Peyer's patch (tissue), 4 donors: ENCODE measurements at regions not wholly inside any gene's neighbourhood (a gene's known extent, or its start where the extent isn't known, plus 50 kb on each side); places are given as distances from the start of the nearest gene placed in this dataset.

Source experiments
- CTCF ChIP-seq, 6 experiments: fragments of 450-650 bp in 4 of 6; fragments of 200-600 bp in 2 of 6; sonication (generic) in 1 of 6; IDR thresholded peaks; one replicate each; pipeline ENCODE4 v1.5.1; 2017 to 2019; ENCODE audit warnings: antibody characterized with exemption in 6 of 6, mild to moderate bottlenecking in 3 of 6, moderate library complexity in 1 of 6
- POLR2A ChIP-seq, 2 donors: fragments of 450-650 bp; IDR thresholded peaks; one replicate each; pipeline ENCODE4 v1.5.1; 2017; ENCODE audit warnings: antibody characterized with exemption in 2 of 2, mild to moderate bottlenecking in 2 of 2, moderate library complexity in 2 of 2

GRCh38 chr2:221911890-221912289 is 339.8 kb upstream of the EPHA4 start:
- TF ChIP-seq CTCF (IDR thresholded peaks at IDR 0.05) (no peak), POLR2A (IDR thresholded peaks at IDR 0.05) (no peak)
